PC-9 (cell line): ENCODE measurements at regions not wholly inside any gene's neighbourhood (a gene's known extent, or its start where the extent isn't known, plus 50 kb on each side); places are given as distances from the start of the nearest gene placed in this dataset.

ENCODE experiments used
- EZH2 ChIP-seq: fragments of 200-600 bp; sonication (generic); IDR thresholded peaks from 2 replicates; pipeline ENCODE4 v1.8.0; 2017; ENCODE audit warnings: antibody characterized with exemption, low read depth
- TF ChIP-seq, protein P1 (sequence below): fragments of 200-600 bp; sonication (generic); conservative IDR thresholded peaks from 2 replicates; pipeline ENCODE4 v1.6.1; 2017; ENCODE audit warnings: mixed run types, antibody characterized with exemption, mild to moderate bottlenecking, moderate library complexity

DNA sequence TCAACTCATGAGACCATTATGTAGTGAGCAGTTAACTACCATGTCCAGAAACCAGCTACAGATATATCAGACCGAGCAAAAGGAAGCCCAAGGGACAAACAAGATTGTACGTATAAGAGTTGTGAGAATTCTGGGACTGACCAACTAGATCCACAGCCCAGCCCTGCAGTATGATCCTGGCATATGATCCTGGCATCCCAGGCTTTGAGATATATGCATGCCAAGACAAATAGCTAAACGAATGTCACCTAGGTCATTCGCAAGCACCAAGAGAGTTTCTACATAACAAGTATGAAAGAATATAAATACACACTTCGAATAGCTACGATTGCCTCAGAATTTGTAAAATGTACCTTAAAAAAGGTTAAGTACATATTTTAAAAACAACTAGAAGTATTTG lies 56.4 kb upstream of the PMPCB start:
- TF ChIP-seq, protein P1, sequence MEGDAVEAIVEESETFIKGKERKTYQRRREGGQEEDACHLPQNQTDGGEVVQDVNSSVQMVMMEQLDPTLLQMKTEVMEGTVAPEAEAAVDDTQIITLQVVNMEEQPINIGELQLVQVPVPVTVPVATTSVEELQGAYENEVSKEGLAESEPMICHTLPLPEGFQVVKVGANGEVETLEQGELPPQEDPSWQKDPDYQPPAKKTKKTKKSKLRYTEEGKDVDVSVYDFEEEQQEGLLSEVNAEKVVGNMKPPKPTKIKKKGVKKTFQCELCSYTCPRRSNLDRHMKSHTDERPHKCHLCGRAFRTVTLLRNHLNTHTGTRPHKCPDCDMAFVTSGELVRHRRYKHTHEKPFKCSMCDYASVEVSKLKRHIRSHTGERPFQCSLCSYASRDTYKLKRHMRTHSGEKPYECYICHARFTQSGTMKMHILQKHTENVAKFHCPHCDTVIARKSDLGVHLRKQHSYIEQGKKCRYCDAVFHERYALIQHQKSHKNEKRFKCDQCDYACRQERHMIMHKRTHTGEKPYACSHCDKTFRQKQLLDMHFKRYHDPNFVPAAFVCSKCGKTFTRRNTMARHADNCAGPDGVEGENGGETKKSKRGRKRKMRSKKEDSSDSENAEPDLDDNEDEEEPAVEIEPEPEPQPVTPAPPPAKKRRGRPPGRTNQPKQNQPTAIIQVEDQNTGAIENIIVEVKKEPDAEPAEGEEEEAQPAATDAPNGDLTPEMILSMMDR = no peak
- no peak for TF ChIP-seq EZH2
